GM12878 (cell line): ENCODE measurements at regions not wholly inside any gene's neighbourhood (a gene's known extent, or its start where the extent isn't known, plus 50 kb on each side); places are given as distances from the start of the nearest gene placed in this dataset.

Experiments used
- BACH1 ChIP-seq: fragments of 450-650 bp; IDR thresholded peaks from 2 replicates; pipeline ENCODE4 v1.6.1; 2017; ENCODE audit warnings: mild to moderate bottlenecking, borderline replicate concordance
- CBFB ChIP-seq: IDR thresholded peaks from 2 replicates; pipeline ENCODE4 v1.6.1; 2016; ENCODE audit warnings: antibody characterized with exemption, low read depth
- FOXM1 ChIP-seq: IDR thresholded peaks from 2 replicates; pipeline ENCODE4 v1.6.1; 2012; ENCODE audit warnings: low read depth, mild to moderate bottlenecking, inconsistent platforms, low read length, moderate library complexity
- MTA3 ChIP-seq: IDR thresholded peaks from 2 replicates; pipeline ENCODE4 v1.6.1; 2012; ENCODE audit warnings: low read length, inconsistent platforms, borderline replicate concordance
- MXI1 ChIP-seq: fragments of 150-350 bp; IDR thresholded peaks from 2 replicates; pipeline ENCODE4 v1.6.1; 2011; ENCODE audit warnings: low read depth, mild to moderate bottlenecking, inconsistent platforms, low read length, improper control_type of control experiment
- NFYA ChIP-seq: IDR thresholded peaks from 2 replicates; pipeline ENCODE4 v1.6.1; 2011; ENCODE audit warnings: low read depth, mild to moderate bottlenecking, low read length, improper control_type of control experiment, borderline replicate concordance
- NRF1 ChIP-seq: conservative IDR thresholded peaks from 2 replicates; pipeline ENCODE4 v1.6.1; 2011; ENCODE audit warnings: mild to moderate bottlenecking, low read depth, low read length, improper control_type of control experiment
- PML ChIP-seq: IDR thresholded peaks from 2 replicates; pipeline ENCODE4 v1.6.1; 2012; ENCODE audit warnings: low read length, inconsistent platforms
- POLR2AphosphoS5 ChIP-seq: IDR thresholded peaks from 2 replicates; pipeline ENCODE4 v1.6.1; 2011; ENCODE audit warnings: mild to moderate bottlenecking, low read length, inconsistent platforms
- RELB ChIP-seq: fragments of 450-650 bp; IDR thresholded peaks from 2 replicates; pipeline ENCODE4 v1.6.1; 2017; ENCODE audit warnings: low read depth, mild to moderate bottlenecking, moderate library complexity
- SMAD1 ChIP-seq: fragments of 450-650 bp; IDR thresholded peaks from 2 replicates; pipeline ENCODE4 v1.6.1; 2018; ENCODE audit warnings: mild to moderate bottlenecking, low read depth; ENCODE audit not compliant: partially characterized antibody
- SREBF2 ChIP-seq: IDR thresholded peaks from 2 replicates; pipeline ENCODE4 v1.6.1; 2012; ENCODE audit warnings: mild to moderate bottlenecking, low read length
- STAT3 ChIP-seq: IDR thresholded peaks from 2 replicates; pipeline ENCODE4 v1.6.1; 2011; ENCODE audit warnings: low read depth, low read length, improper control_type of control experiment
- SUPT20H ChIP-seq: IDR thresholded peaks from 2 replicates; pipeline ENCODE4 v1.6.1; 2011; ENCODE audit warnings: low read depth, mild to moderate bottlenecking, low read length, moderate library complexity, borderline replicate concordance; ENCODE audit not compliant: control insufficient read depth
- TBL1XR1 ChIP-seq: IDR thresholded peaks from 2 replicates; pipeline ENCODE4 v1.6.1; 2012; ENCODE audit warnings: low read depth, low read length, improper control_type of control experiment
- YY1 ChIP-seq: IDR thresholded peaks from 2 replicates; pipeline ENCODE4 v1.6.1; 2011; ENCODE audit warnings: low read depth, mild to moderate bottlenecking, low read length
- ZZZ3 ChIP-seq: IDR thresholded peaks from 2 replicates; pipeline ENCODE4 v1.6.1; 2011; ENCODE audit warnings: low read depth; ENCODE audit not compliant: control insufficient read depth, insufficient read length
- TF ChIP-seq, protein P1 (sequence below): fragments of 450-650 bp; IDR thresholded peaks from 2 replicates; pipeline ENCODE4 v1.6.1; 2016; ENCODE audit warnings: mild to moderate bottlenecking, moderate library complexity, borderline replicate concordance
- TF ChIP-seq, protein P2 (sequence below): fragments of 450-650 bp; IDR thresholded peaks from 2 replicates; pipeline ENCODE4 v1.6.1; 2017; ENCODE audit warnings: mild to moderate bottlenecking, low read depth, inconsistent platforms; ENCODE audit not compliant: poor library complexity, severe bottlenecking
- TF ChIP-seq, protein P3 (sequence below): IDR thresholded peaks from 2 replicates; pipeline ENCODE4 v1.6.1; 2011; ENCODE audit warnings: borderline replicate concordance, low read depth, mild to moderate bottlenecking, moderate library complexity, low read length; ENCODE audit not compliant: insufficient read depth, poor library complexity, severe bottlenecking

GRCh38 chr17:72421128-72422092 lies 300.6 kb downstream of the SOX9 start (continued):
- TF ChIP-seq NFYA: no peak
- peak; percentile 77; the same call in 1 of the 2 replicates for TF ChIP-seq FOXM1
- TF ChIP-seq, protein P1, sequence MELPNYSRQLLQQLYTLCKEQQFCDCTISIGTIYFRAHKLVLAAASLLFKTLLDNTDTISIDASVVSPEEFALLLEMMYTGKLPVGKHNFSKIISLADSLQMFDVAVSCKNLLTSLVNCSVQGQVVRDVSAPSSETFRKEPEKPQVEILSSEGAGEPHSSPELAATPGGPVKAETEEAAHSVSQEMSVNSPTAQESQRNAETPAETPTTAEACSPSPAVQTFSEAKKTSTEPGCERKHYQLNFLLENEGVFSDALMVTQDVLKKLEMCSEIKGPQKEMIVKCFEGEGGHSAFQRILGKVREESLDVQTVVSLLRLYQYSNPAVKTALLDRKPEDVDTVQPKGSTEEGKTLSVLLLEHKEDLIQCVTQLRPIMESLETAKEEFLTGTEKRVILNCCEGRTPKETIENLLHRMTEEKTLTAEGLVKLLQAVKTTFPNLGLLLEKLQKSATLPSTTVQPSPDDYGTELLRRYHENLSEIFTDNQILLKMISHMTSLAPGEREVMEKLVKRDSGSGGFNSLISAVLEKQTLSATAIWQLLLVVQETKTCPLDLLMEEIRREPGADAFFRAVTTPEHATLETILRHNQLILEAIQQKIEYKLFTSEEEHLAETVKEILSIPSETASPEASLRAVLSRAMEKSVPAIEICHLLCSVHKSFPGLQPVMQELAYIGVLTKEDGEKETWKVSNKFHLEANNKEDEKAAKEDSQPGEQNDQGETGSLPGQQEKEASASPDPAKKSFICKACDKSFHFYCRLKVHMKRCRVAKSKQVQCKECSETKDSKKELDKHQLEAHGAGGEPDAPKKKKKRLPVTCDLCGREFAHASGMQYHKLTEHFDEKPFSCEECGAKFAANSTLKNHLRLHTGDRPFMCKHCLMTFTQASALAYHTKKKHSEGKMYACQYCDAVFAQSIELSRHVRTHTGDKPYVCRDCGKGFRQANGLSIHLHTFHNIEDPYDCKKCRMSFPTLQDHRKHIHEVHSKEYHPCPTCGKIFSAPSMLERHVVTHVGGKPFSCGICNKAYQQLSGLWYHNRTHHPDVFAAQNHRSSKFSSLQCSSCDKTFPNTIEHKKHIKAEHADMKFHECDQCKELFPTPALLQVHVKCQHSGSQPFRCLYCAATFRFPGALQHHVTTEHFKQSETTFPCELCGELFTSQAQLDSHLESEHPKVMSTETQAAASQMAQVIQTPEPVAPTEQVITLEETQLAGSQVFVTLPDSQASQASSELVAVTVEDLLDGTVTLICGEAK: no peak; the same call in 1 of the 2 replicates
- TF ChIP-seq RELB: peak; percentile 87; the same call in 1 of the 2 replicates
- TF ChIP-seq MTA3: peak; percentile 14; the same call in 1 of the 2 replicates
- peak; percentile 90 for TF ChIP-seq SMAD1
- no peak for TF ChIP-seq STAT3
- TF ChIP-seq SUPT20H: no peak
- peak; percentile 50 for TF ChIP-seq PML
- peak; percentile 67; the same call in 1 of the 2 replicates for TF ChIP-seq POLR2AphosphoS5
- TF ChIP-seq, protein P2, sequence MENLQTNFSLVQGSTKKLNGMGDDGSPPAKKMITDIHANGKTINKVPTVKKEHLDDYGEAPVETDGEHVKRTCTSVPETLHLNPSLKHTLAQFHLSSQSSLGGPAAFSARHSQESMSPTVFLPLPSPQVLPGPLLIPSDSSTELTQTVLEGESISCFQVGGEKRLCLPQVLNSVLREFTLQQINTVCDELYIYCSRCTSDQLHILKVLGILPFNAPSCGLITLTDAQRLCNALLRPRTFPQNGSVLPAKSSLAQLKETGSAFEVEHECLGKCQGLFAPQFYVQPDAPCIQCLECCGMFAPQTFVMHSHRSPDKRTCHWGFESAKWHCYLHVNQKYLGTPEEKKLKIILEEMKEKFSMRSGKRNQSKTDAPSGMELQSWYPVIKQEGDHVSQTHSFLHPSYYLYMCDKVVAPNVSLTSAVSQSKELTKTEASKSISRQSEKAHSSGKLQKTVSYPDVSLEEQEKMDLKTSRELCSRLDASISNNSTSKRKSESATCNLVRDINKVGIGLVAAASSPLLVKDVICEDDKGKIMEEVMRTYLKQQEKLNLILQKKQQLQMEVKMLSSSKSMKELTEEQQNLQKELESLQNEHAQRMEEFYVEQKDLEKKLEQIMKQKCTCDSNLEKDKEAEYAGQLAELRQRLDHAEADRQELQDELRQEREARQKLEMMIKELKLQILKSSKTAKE: peak; percentile 99
- TF ChIP-seq MXI1: 0 out of 2 replicates have a peak, but pooled peaks have one; percentile 8
- TF ChIP-seq SREBF2: no peak
- TF ChIP-seq, protein P3, sequence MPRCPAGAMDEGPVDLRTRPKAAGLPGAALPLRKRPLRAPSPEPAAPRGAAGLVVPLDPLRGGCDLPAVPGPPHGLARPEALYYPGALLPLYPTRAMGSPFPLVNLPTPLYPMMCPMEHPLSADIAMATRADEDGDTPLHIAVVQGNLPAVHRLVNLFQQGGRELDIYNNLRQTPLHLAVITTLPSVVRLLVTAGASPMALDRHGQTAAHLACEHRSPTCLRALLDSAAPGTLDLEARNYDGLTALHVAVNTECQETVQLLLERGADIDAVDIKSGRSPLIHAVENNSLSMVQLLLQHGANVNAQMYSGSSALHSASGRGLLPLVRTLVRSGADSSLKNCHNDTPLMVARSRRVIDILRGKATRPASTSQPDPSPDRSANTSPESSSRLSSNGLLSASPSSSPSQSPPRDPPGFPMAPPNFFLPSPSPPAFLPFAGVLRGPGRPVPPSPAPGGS: peak; percentile 98
- peak; percentile 73; the same call in 1 of the 2 replicates for TF ChIP-seq CBFB
- no peak for TF ChIP-seq NRF1
- no peak for TF ChIP-seq ZZZ3
- TF ChIP-seq YY1: peak; percentile 71; the same call in 1 of the 2 replicates
- TF ChIP-seq BACH1: peak; percentile 41; the same call in 1 of the 2 replicates
- TF ChIP-seq TBL1XR1: peak; percentile 93
